ENCODE measurements at regions not wholly inside any gene's neighbourhood (a gene's known extent, or its start where the extent isn't known, plus 50 kb on each side); places are given as distances from the start of the nearest gene placed in this dataset.

- TF ChIP-seq, protein P1, sequence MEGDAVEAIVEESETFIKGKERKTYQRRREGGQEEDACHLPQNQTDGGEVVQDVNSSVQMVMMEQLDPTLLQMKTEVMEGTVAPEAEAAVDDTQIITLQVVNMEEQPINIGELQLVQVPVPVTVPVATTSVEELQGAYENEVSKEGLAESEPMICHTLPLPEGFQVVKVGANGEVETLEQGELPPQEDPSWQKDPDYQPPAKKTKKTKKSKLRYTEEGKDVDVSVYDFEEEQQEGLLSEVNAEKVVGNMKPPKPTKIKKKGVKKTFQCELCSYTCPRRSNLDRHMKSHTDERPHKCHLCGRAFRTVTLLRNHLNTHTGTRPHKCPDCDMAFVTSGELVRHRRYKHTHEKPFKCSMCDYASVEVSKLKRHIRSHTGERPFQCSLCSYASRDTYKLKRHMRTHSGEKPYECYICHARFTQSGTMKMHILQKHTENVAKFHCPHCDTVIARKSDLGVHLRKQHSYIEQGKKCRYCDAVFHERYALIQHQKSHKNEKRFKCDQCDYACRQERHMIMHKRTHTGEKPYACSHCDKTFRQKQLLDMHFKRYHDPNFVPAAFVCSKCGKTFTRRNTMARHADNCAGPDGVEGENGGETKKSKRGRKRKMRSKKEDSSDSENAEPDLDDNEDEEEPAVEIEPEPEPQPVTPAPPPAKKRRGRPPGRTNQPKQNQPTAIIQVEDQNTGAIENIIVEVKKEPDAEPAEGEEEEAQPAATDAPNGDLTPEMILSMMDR (conservative IDR thresholded peaks at IDR 0.05 in 1 of 2, IDR thresholded peaks at IDR 0.05 in 1 of 2; ENCODE audit: extremely low read depth in 1 of 2, insufficient read depth in 1 of 2, low read depth in 1 of 2, low read length in 2 of 2), result no peak
- TF ChIP-seq EZH2 (IDR thresholded peaks at IDR 0.05; ENCODE audit: borderline replicate concordance, low read length), result no peak
These were observed 116.7 kb upstream of the ZMIZ1 start for GRCh38 chr10:78952030-78952429.

Data from mammary epithelial cell (primary cell).